ENCODE measurements at regions not wholly inside any gene's neighbourhood (a gene's known extent, or its start where the extent isn't known, plus 50 kb on each side); places are given as distances from the start of the nearest gene placed in this dataset.

- DNase-seq (ENCODE audit: low read depth), result no peak
Observed at GRCh38 chr18:61727241-61728193, 165.3 kb downstream of the RNF152 start.

- DNase-seq (ENCODE audit: low read depth), result no peak
Observed at GRCh38 chr18:61724532-61724931, 168.3 kb downstream of the RNF152 start.

- DNase-seq (ENCODE audit: low read depth), result no peak
Observed at GRCh38 chr18:61722247-61722646, 170.6 kb downstream of the RNF152 start.

GRCh38 chr18:61720496-61720895, 172.3 kb downstream of the RNF152 start:
- no peak for DNase-seq (ENCODE audit: low read depth)

GRCh38 chr18:61719671-61720070, 173.1 kb downstream of the RNF152 start:
- DNase-seq (ENCODE audit: low read depth), result no peak

GRCh38 chr18:61718944-61719343, 173.9 kb downstream of the RNF152 start:
- no peak for DNase-seq (ENCODE audit: low read depth)

GRCh38 chr18:61714421-61714820, 178.4 kb downstream of the RNF152 start:
- no peak for DNase-seq (ENCODE audit: low read depth)

GRCh38 chr18:61713502-61713901, 179.3 kb downstream of the RNF152 start:
- no peak for DNase-seq (ENCODE audit: low read depth)

GRCh38 chr18:61710082-61710620, 182.7 kb downstream of the RNF152 start:
- no peak for DNase-seq (ENCODE audit: low read depth)

- no peak for DNase-seq (ENCODE audit: low read depth)
Observed at GRCh38 chr18:61706276-61706915, 186.4 kb downstream of the RNF152 start.

- DNase-seq (ENCODE audit: low read depth), result no peak
Observed at GRCh38 chr18:61703508-61703907, 189.3 kb downstream of the RNF152 start.

GRCh38 chr18:61702007-61702406, 190.8 kb downstream of the RNF152 start:
- no peak for DNase-seq (ENCODE audit: low read depth)

- no peak for DNase-seq (ENCODE audit: low read depth)
Observed at GRCh38 chr18:61699397-61700110, 193.3 kb downstream of the RNF152 start.

- DNase-seq (ENCODE audit: low read depth), result no peak
Observed at GRCh38 chr18:61697306-61697909, 195.4 kb downstream of the RNF152 start.

GRCh38 chr18:61694236-61694635, 198.6 kb downstream of the RNF152 start:
- no peak for DNase-seq (ENCODE audit: low read depth)

GRCh38 chr18:61690418-61691138, 202.2 kb downstream of the RNF152 start:
- DNase-seq (ENCODE audit: low read depth), result no peak

GRCh38 chr18:61687317-61687716, 205.5 kb downstream of the RNF152 start:
- no peak for DNase-seq (ENCODE audit: low read depth)

- DNase-seq (ENCODE audit: low read depth), result no peak
Observed at GRCh38 chr18:61683856-61684255, 209.0 kb downstream of the RNF152 start.

GRCh38 chr18:61681065-61681464, 211.7 kb downstream of the RNF152 start:
- DNase-seq (ENCODE audit: low read depth), result no peak

GRCh38 chr18:61679836-61680235, 213.0 kb downstream of the RNF152 start:
- DNase-seq (ENCODE audit: low read depth), result no peak

- DNase-seq (ENCODE audit: low read depth), result no peak
Observed at GRCh38 chr18:61677435-61677970, 215.3 kb downstream of the RNF152 start.
